GM18507 (cell line): ENCODE measurements at regions not wholly inside any gene's neighbourhood (a gene's known extent, or its start where the extent isn't known, plus 50 kb on each side); places are given as distances from the start of the nearest gene placed in this dataset.

Experiments
- DNase-seq: peaks from one replicate; pipeline ENCODE4 v3.0.0; 2011; ENCODE audit warnings: low read depth; ENCODE audit not compliant: insufficient read length; ENCODE audit errors: extremely low spot score
- FAIRE-seq: peaks from 2 replicates; lab custom pipeline; 2011; peaks lifted over from hg19 to GRCh38; lab: Jason Lieb, UNC

GRCh38 chr2:234240917-234241316, 190.4 kb downstream of the SPP2 start:
- no peak for DNase-seq
- no peak for FAIRE-seq

- DNase-seq, result no peak
- no peak for FAIRE-seq
These were observed 184.7 kb downstream of the SPP2 start for GRCh38 chr2:234235191-234235590.

DNA sequence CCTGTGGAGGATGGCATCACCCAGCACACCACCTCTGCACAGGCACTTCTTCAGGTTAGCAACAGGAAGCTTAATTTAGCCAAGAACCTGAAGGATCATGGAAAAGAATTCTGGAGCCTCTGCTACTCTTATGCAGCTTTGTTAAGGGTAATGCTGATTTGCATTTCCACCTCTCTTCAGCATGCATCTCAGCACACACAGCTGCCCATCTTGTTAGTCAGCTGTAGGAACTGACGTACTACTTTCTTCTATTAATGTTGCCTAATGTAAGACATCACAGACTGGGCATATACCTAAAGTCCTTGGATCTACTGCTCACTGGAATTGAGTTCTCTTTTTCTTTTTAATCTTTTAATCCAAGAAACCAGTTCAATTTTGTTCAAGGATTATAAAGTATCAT, 181.0 kb downstream of the SPP2 start:
- DNase-seq (no peak), FAIRE-seq (no peak)

GRCh38 chr2:234219046-234219310, 168.5 kb downstream of the SPP2 start:
- no peak for FAIRE-seq
- DNase-seq, result no peak

DNA sequence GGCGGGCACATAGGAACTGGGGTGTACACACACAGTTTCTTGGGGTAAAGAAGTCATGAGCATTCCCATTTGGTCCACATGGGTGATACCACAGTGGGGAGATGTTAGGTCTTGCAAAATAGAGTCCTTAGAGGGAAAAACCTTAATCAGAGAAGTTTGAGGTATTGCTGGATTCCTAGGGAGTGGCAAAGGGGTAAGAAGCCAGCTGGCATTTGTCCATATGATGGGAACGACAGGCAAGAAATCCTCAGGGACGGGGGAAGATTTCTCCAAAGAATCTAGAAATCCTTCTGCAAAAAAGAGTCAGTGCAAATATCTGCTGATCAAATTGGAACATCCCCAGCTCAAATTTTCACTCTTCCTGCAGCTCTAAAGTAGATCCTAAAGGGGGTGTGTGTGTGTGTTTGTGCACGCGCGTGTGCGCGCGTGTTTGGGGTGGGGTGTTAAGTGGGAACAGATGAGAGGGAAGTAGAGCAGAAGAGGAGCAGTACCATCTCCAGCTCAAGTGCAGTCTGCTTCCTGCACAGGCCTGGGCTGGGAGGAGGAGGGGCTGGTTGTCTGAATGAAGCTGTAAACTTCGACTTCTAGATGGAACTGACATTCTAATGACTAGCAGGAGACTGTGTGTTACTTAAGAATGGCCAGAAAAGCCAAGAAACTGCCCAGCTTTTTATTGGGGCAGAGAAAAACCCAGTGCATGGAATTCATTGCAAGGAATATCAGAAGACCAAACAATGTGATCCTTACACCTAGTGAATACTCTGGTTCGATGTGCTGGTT, 168.0 kb downstream of the SPP2 start:
- DNase-seq (no peak), FAIRE-seq (no peak)

GRCh38 chr2:234212534-234212933, 162.0 kb downstream of the SPP2 start:
- DNase-seq (no peak), FAIRE-seq (no peak)

DNA sequence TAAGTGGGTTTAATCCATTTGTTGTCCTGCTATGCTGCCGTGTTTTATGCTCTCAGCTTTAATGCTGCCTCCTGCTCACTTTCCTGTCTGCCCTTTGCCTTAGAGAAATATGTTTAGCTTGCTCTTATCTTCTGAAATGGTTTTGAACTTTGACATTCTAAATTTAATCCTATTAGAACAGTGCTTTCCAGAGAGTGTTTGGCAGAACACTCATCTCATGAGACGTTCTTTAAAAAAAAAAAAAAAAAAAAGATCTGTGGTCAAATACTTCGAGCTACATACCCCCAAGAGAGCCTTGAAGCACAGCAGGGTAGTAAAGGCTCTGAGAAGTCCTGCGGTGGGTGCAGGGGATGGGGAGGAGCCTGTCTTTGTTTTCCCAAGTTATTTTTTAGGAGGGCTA, 161.3 kb downstream of the SPP2 start:
- no peak for DNase-seq
- no peak for FAIRE-seq

- DNase-seq (no peak), FAIRE-seq (no peak)
These were observed 156.2 kb downstream of the SPP2 start for GRCh38 chr2:234206738-234207137.

- DNase-seq, result no peak
- no peak for FAIRE-seq
These were observed 154.0 kb downstream of the SPP2 start for GRCh38 chr2:234204480-234204879.

GRCh38 chr2:234203135-234203984, 152.9 kb downstream of the SPP2 start:
- DNase-seq (no peak), FAIRE-seq (no peak)

DNA sequence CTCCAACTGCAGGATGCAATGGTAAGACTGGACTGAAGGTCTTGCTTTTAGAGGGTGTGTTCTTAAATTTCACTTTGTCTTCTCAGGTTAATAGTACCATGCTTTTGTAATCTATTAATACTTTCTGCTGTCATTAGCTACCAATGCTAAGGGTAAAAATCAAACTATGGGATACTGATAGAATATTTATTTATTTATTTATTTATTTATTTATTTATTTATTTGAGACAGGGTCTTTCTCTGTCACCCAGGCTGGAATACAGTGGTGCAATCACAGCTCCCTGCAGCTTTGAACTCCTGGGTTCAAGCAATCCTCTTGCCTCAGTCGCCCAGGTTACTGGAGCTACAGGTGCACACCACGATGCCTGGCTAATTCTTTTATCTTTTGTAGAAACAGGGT, 152.1 kb downstream of the SPP2 start:
- no peak for FAIRE-seq
- no peak for DNase-seq

DNA sequence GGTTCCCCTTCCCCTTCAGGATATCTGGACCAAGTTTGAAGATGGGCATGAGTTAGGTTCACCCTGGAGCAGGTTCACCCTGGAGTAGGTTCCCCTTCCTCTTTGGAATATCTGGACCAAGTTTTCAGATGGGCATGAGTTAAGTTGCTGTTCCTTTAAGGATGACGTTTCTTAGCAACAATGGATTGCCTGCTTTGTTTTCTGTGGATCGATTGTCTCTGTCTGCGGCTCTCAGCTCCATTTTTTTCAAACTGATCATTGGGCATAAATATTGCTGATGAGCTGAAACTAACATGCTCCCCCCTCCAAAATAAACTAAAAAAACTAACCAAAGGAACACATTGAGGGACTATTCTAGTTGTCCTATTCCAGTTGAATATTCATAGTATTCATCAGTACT, 149.5 kb downstream of the SPP2 start:
- no peak for FAIRE-seq
- no peak for DNase-seq

GRCh38 chr2:234198976-234199375, 148.5 kb downstream of the SPP2 start:
- no peak for DNase-seq
- FAIRE-seq, result no peak

DNA sequence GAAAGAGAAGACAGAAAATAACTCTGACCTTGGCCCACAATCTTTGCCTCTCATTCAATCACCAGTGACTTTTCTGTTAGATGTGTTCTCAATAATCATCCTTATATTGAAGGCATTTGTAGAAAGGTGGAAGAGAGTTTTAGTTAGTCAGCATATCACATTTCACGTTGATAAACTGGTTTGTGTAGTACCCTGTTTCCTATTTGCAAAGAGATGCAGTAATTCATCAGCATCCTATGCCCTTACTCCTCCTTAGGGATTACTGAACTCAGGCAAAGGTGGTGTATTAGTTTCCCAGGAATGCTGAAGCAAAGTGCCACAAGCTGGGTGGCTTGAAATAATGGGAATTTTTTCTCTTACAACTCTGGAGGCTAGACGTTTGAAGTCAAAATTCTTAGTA, 145.0 kb downstream of the SPP2 start:
- no peak for DNase-seq
- no peak for FAIRE-seq

DNA sequence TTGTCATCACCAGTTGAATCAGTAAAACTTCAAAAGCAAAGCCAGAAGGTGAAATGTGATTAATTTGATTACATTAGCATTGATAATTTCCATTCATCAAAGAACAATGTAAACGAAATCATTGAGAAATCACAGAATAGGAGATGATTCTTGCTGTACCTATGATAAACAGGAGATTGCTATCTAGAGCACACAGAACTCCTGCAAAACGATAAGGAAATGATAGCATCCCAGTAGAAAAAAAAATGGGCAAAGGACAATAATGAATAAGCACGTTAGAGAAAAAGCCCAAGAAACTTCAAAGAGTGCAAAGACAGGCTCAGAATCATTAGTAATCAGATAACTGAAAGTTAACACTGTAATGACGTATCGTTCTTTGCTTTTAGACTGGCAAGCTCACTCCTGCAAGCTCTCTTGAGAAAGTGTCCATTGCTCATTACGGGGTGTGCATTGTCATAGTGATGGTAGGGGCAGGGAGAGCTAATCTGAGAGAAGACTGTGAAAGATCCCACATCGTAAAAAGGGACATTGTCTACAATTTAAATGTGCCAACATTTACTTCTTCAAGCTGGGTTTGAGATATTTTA, 143.6 kb downstream of the SPP2 start:
- FAIRE-seq (no peak), DNase-seq (no peak)

GRCh38 chr2:234191819-234192407, 141.4 kb downstream of the SPP2 start:
- DNase-seq, result no peak

GRCh38 chr2:234189786-234190300, 139.3 kb downstream of the SPP2 start:
- FAIRE-seq (no peak), DNase-seq (no peak)

More at GRCh38 chr2:234191819-234192407, 141.4 kb downstream of the SPP2 start:
- FAIRE-seq, result no peak

- no peak for FAIRE-seq
- no peak for DNase-seq
These were observed 138.7 kb downstream of the SPP2 start for GRCh38 chr2:234189230-234189629.

GRCh38 chr2:234187646-234188174, 137.2 kb downstream of the SPP2 start:
- DNase-seq (no peak), FAIRE-seq (no peak)

DNA sequence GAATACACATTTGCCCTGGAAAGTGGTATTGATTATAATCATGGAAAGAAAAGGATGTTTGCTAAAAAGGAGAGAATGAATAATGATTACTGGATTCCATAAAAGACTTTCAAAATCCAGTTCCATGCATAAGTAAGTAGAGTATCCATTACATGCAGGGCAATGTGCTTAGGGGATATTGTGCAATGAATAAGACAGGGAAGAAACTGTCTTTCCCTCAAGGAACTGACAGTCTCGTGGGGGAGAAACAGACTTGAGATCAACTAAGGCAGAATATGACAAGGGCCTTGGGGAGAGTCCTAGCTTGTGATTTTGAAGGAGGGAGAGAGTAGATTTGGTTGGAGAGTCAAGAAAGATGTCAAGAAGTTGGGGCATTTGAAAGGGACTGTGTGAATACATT, 130.6 kb downstream of the SPP2 start:
- DNase-seq (no peak), FAIRE-seq (no peak)
